ENCODE measurements at regions not wholly inside any gene's neighbourhood (a gene's known extent, or its start where the extent isn't known, plus 50 kb on each side); places are given as distances from the start of the nearest gene placed in this dataset.

GRCh38 chr11:130766650-130767565 is 149.4 kb downstream of the SNX19 start:
- Histone ChIP-seq H3K27ac (no peak overlapping the region), H3K4me3 (no peak overlapping the region)
- no peak for DNase-seq (ENCODE audit: low spot score)
- TF ChIP-seq, protein P1, sequence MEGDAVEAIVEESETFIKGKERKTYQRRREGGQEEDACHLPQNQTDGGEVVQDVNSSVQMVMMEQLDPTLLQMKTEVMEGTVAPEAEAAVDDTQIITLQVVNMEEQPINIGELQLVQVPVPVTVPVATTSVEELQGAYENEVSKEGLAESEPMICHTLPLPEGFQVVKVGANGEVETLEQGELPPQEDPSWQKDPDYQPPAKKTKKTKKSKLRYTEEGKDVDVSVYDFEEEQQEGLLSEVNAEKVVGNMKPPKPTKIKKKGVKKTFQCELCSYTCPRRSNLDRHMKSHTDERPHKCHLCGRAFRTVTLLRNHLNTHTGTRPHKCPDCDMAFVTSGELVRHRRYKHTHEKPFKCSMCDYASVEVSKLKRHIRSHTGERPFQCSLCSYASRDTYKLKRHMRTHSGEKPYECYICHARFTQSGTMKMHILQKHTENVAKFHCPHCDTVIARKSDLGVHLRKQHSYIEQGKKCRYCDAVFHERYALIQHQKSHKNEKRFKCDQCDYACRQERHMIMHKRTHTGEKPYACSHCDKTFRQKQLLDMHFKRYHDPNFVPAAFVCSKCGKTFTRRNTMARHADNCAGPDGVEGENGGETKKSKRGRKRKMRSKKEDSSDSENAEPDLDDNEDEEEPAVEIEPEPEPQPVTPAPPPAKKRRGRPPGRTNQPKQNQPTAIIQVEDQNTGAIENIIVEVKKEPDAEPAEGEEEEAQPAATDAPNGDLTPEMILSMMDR (IDR thresholded peaks at IDR 0.05), result no peak

GRCh38 chr11:130769782-130770535 is 146.3 kb downstream of the SNX19 start:
- TF ChIP-seq, protein P1 (IDR thresholded peaks at IDR 0.05), result no peak
- Histone ChIP-seq H3K4me3 (no peak overlapping the region), H3K27ac (no peak overlapping the region)
- DNase-seq (ENCODE audit: low spot score), result peak; percentile 31

DNA sequence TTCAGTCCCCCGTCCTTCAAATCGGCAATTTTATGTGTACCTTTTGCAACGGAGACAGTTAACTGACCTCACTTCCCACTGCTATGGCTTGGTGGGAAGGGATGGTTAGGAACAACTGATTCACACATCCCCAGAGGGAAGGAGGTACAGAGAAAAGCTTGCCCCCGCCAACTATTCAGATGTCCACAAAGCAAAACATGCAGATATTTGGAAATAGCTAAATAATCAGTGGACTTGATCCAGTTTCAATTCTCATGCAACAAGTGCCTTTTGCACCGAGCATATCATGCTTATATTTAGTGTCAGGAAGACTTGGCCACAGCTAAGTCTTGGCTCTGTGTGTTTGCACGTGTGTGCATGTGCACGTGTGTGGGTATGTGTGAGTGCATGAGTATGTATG is 144.6 kb downstream of the SNX19 start:
- no peak overlapping the region for H3K4me3 ChIP-seq
- peak; percentile 45 for DNase-seq (ENCODE audit: low spot score)
- TF ChIP-seq, protein P1 (IDR thresholded peaks at IDR 0.05), result no peak
- peak overlapping the region in 1 of 2 donors; percentile 52 for H3K27ac ChIP-seq

DNA sequence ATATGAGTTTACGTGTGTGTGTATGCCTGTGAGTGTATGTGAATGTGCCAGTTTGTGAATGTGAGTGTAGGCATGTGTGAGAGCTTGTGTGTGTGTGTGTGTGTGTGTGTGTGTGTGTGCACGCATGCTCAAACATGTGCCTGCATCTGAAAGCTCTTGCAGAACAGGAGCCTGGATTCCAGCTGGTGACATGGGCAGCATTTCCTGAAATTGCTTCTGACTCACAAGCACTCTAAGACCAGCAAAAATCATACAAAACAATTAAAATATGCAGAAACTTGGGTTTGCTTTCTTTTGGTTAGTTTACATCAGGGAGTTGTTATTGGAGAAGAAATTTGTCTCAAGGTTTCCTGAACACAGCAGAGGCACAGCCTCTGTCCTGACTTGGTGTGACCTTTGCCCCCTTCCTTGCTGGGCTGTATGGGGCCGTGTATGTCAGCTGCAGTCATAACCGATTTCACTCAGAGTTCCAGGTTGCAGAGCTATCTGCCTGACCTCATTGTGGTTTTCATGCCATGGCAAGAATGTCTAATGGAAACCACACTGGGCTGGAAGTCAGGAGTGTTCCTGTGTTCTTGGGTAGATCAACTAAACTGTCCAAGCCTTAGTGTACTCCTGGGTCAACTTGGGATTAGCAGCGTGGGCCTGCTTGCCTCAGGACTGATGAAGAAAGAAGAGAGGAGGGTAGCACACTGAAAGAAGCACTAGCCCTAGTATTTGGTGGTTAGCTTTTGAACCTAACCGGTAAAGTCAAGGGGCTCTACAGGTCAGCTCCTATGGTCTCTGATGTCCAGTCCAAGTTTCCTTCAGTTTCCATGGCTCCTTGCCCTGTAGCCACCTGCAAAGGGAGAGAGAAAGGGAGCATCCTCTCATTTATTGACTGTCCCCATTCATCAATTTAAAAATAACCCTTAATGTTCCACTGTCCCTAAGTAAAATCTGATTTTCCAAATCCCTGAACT is 143.7 kb downstream of the SNX19 start:
- Histone ChIP-seq H3K4me3 (no peak overlapping the region), H3K27ac (peak overlapping the region in 1 of 2 donors; percentile 39)
- TF ChIP-seq, protein P1 (IDR thresholded peaks at IDR 0.05), result no peak
- DNase-seq (ENCODE audit: low spot score), result peak; percentile 75

DNA sequence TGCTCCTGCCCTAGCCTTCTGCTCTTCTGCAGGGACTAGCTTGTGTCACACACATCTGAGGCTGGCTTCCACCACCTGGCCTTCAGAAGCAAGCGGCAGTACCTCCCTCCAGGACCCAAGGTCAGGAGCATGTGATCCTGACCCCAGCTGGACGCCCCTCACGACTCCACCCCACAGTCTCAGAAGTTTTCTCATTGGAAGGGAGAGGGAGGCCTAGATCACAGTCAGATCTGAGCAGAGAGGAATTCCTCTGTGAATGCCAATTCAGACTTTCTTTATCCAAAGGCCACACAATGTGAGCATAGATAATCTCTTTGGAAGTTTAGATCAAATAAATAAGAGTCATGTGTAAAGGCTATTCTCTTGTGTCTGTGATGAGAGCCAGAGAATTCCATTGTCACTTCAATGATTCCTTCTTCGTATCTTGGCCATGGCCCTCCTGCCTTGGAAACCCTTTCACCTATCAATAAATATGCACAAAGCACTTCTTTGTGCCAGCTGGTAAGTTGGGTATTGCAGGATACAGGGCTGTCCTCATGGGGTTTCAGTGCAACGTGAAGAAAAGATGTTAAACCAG is 142.9 kb downstream of the SNX19 start:
- Histone ChIP-seq H3K4me3 (no peak overlapping the region), H3K27ac (peak overlapping the region in 1 of 2 donors; percentile 32)
- TF ChIP-seq, protein P1 (IDR thresholded peaks at IDR 0.05), result no peak
- DNase-seq (ENCODE audit: low spot score), result peak; percentile 56

DNA sequence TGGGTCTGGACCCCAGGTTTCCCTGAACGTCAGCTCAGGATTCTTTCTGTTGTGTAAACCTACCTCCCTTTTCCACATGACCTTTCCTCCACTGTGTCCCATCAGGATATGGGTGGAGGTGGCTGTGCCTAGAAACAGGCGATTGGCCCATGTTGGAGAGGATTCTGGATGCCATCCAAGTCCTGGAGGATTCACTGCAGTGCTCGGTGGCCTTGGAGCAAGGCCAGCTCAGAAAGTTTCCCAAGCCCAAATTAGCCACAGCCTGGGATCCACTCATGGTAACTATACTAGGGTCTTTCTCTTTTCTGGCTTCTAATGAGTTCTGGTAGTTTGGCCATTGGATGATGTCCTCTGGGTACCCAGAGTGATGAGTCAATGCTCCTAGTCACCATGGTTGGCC is 141.6 kb downstream of the SNX19 start:
- H3K4me3 ChIP-seq, result no peak overlapping the region
- DNase-seq (ENCODE audit: low spot score), result peak; percentile 35
- no peak overlapping the region for H3K27ac ChIP-seq
- TF ChIP-seq, protein P1 (IDR thresholded peaks at IDR 0.05), result no peak
